NCI-H345 (cell line): ENCODE measurements at regions not wholly inside any gene's neighbourhood (a gene's known extent, or its start where the extent isn't known, plus 50 kb on each side); places are given as distances from the start of the nearest gene placed in this dataset.

Experiments used
- DNase-seq: peaks from one replicate; lab custom pipeline; 2025; lab: John Stamatoyannopoulos, UW

- DNase-seq: no peak
Observed at GRCh38 chr16:18059089-18059488, 277.4 kb downstream of the NPIPA8 start.

- no peak for DNase-seq
Observed at GRCh38 chr16:18055411-18055916, 281.1 kb downstream of the NPIPA8 start.

- no peak for DNase-seq
Observed at GRCh38 chr16:18050777-18051176, 285.8 kb downstream of the NPIPA8 start.

GRCh38 chr16:18050234-18050633, 286.3 kb downstream of the NPIPA8 start:
- no peak for DNase-seq

- no peak for DNase-seq
Observed at GRCh38 chr16:18049547-18050133, 286.9 kb downstream of the NPIPA8 start.

GRCh38 chr16:18048853-18049546, 287.5 kb downstream of the NPIPA8 start:
- DNase-seq: no peak

GRCh38 chr16:18047761-18048160, 288.8 kb downstream of the NPIPA8 start:
- DNase-seq: no peak

GRCh38 chr16:18045356-18045755, 291.2 kb downstream of the NPIPA8 start:
- DNase-seq: no peak

- DNase-seq: peak; percentile 14
Observed at GRCh38 chr16:18041864-18042834, 294.4 kb downstream of the NPIPA8 start.

- DNase-seq: no peak
Observed at GRCh38 chr16:18039931-18040330, 296.6 kb downstream of the NPIPA8 start.

- no peak for DNase-seq
Observed at GRCh38 chr16:18037051-18037450, 299.5 kb downstream of the NPIPA8 start.

GRCh38 chr16:18024611-18025010, 311.9 kb downstream of the NPIPA8 start:
- no peak for DNase-seq

GRCh38 chr16:18018376-18018775, 318.2 kb downstream of the NPIPA8 start:
- DNase-seq: no peak

- no peak for DNase-seq
Observed at GRCh38 chr16:18013863-18014262, 322.7 kb downstream of the NPIPA8 start.

- DNase-seq: no peak
Observed at GRCh38 chr16:18008356-18008755, 328.2 kb downstream of the NPIPA8 start.

GRCh38 chr16:18003033-18003432, 333.5 kb downstream of the NPIPA8 start:
- peak; percentile 34 for DNase-seq

- no peak for DNase-seq
Observed at GRCh38 chr16:17998996-17999395, 337.5 kb downstream of the NPIPA8 start.

- no peak for DNase-seq
Observed at GRCh38 chr16:17998550-17998949, 338.0 kb downstream of the NPIPA8 start.

- no peak for DNase-seq
Observed at GRCh38 chr16:17994027-17994426, 342.5 kb downstream of the NPIPA8 start.

GRCh38 chr16:17992416-17992815, 344.1 kb downstream of the NPIPA8 start:
- no peak for DNase-seq

GRCh38 chr16:17989255-17989654, 347.3 kb downstream of the NPIPA8 start:
- no peak for DNase-seq

- DNase-seq: no peak
Observed at GRCh38 chr16:17988839-17989238, 347.7 kb downstream of the NPIPA8 start.

- DNase-seq: no peak
Observed at GRCh38 chr16:17986991-17987390, 349.5 kb downstream of the NPIPA8 start.
